WTC11 (cell line): ENCODE measurements at regions not wholly inside any gene's neighbourhood (a gene's known extent, or its start where the extent isn't known, plus 50 kb on each side); places are given as distances from the start of the nearest gene placed in this dataset.

Source experiments
- ATAC-seq: fragments of 200-7000 bp; cut with Tn5 transposase; 2 replicates; pipeline ENCODE4 v1.10.0; 2021; ENCODE audit warnings: mild to moderate bottlenecking, moderate library complexity
- CTCF ChIA-PET: fragments of 300-600 bp; sonication (Branson Sonifier 250); formaldehyde crosslinking; loops from one replicate; lab custom pipeline; 2021; ENCODE audit warnings: antibody characterized with exemption; lab: Charles Lee
- POLR2A ChIA-PET: fragments of 350-600 bp; sonication (Branson Sonifier 250); formaldehyde crosslinking; loops from one replicate; lab custom pipeline; 2021; ENCODE audit warnings: antibody characterized with exemption; lab: Charles Lee
- DNase-seq: peaks from one replicate; pipeline ENCODE4 v3.0.0; 2021; ENCODE audit warnings: low spot score
- H3K27ac Mint-ChIP-seq: 2 replicates; pipeline ENCODE4 v1.8.0; 2021; ENCODE audit warnings: mixed read lengths
- H3K27me3 Mint-ChIP-seq: 2 replicates; pipeline ENCODE4 v1.8.0; 2021; ENCODE audit warnings: low read depth, mild to moderate bottlenecking, moderate library complexity, mixed read lengths
- H3K36me3 Mint-ChIP-seq: 2 replicates; pipeline ENCODE4 v1.8.0; 2021; ENCODE audit warnings: mixed read lengths
- H3K4me1 Mint-ChIP-seq: 2 replicates; pipeline ENCODE4 v1.8.0; 2022; ENCODE audit warnings: mixed read lengths
- H3K4me3 Mint-ChIP-seq: 2 replicates; pipeline ENCODE4 v1.8.0; 2021; ENCODE audit warnings: mild to moderate bottlenecking, moderate library complexity, mixed read lengths
- H3K9me3 Mint-ChIP-seq: 2 replicates; pipeline ENCODE4 v1.8.0; 2021; ENCODE audit warnings: mixed read lengths
- CBFB ChIP-seq: sonication (generic); formaldehyde crosslinking; IDR thresholded peaks from 2 replicates; pipeline ENCODE4 v1.8.1; 2022; ENCODE audit warnings: mild to moderate bottlenecking, low read depth, missing genetic modification reagents
- CREB1 ChIP-seq: sonication (generic); formaldehyde crosslinking; IDR thresholded peaks from 2 replicates; pipeline ENCODE4 v1.8.0; 2023; ENCODE audit warnings: mild to moderate bottlenecking, missing genetic modification reagents
- E2F4 ChIP-seq: sonication (generic); formaldehyde crosslinking; IDR thresholded peaks from 2 replicates; pipeline ENCODE4 v1.8.1; 2022; ENCODE audit warnings: low read depth, mild to moderate bottlenecking, moderate library complexity, missing genetic modification reagents, borderline replicate concordance
- EMX1 ChIP-seq: fragments of 250-450 bp; sonication (Bioruptor Pico); IDR thresholded peaks from 2 replicates; pipeline ENCODE4 v1.8.0; 2021; ENCODE audit warnings: mild to moderate bottlenecking
- ERG ChIP-seq: fragments of 250-450 bp; sonication (Bioruptor Pico); IDR thresholded peaks from 2 replicates; pipeline ENCODE4 v1.8.0; 2021; ENCODE audit warnings: mild to moderate bottlenecking
- ETV6 ChIP-seq: sonication (generic); formaldehyde crosslinking; IDR thresholded peaks from 2 replicates; pipeline ENCODE4 v1.8.1; 2022; ENCODE audit warnings: mild to moderate bottlenecking, missing genetic modification reagents
- GTF2I ChIP-seq: fragments of 250-450 bp; sonication (Bioruptor Pico); conservative IDR thresholded peaks from 2 replicates; pipeline ENCODE4 v1.4.0; 2021; ENCODE audit warnings: mild to moderate bottlenecking
- HMGA2 ChIP-seq: fragments of 250-450 bp; sonication (Bioruptor Pico); IDR thresholded peaks from 2 replicates; pipeline ENCODE4 v1.4.0; 2021; ENCODE audit warnings: mild to moderate bottlenecking, moderate library complexity
- JAZF1 ChIP-seq: fragments of 250-450 bp; sonication (Bioruptor Pico); IDR thresholded peaks from 2 replicates; pipeline ENCODE4 v1.9.0; 2021; ENCODE audit warnings: moderate library complexity, mild to moderate bottlenecking, inconsistent platforms
- KAT7 ChIP-seq: sonication (generic); formaldehyde crosslinking; IDR thresholded peaks from 2 replicates; pipeline ENCODE4 v1.8.1; 2023; ENCODE audit warnings: missing genetic modification reagents, mild to moderate bottlenecking, borderline replicate concordance
- NFE2L1 ChIP-seq: sonication (generic); formaldehyde crosslinking; IDR thresholded peaks from 2 replicates; pipeline ENCODE4 v1.8.1; 2023; ENCODE audit warnings: missing genetic modification reagents
- NFYB ChIP-seq: sonication (generic); formaldehyde crosslinking; conservative IDR thresholded peaks from 2 replicates; pipeline ENCODE4 v1.8.0; 2022; ENCODE audit warnings: low read depth, missing genetic modification reagents
- OVOL2 ChIP-seq: fragments of 250-450 bp; sonication (Bioruptor Pico); IDR thresholded peaks from 2 replicates; pipeline ENCODE4 v1.9.0; 2021; ENCODE audit warnings: mild to moderate bottlenecking, borderline replicate concordance
- STAT6 ChIP-seq: sonication (generic); formaldehyde crosslinking; conservative IDR thresholded peaks from 2 replicates; pipeline ENCODE4 v1.8.1; 2023; ENCODE audit warnings: mild to moderate bottlenecking, low read depth, missing genetic modification reagents, moderate library complexity
- TP53 ChIP-seq: sonication (generic); formaldehyde crosslinking; IDR thresholded peaks from 2 replicates; pipeline ENCODE4 v1.8.1; 2023; ENCODE audit warnings: mild to moderate bottlenecking, missing genetic modification reagents
- ZBTB21 ChIP-seq: sonication (generic); formaldehyde crosslinking; IDR thresholded peaks from 2 replicates; pipeline ENCODE4 v1.8.1; 2023; ENCODE audit warnings: mild to moderate bottlenecking, missing genetic modification reagents, borderline replicate concordance
- ZNF219 ChIP-seq: sonication (generic); formaldehyde crosslinking; IDR thresholded peaks from 2 replicates; pipeline ENCODE4 v1.8.0; 2023; ENCODE audit warnings: missing genetic modification reagents, mild to moderate bottlenecking, borderline replicate concordance
- ZNF416 ChIP-seq: fragments of 250-450 bp; sonication (Bioruptor Pico); IDR thresholded peaks from 2 replicates; pipeline ENCODE4 v1.9.0; 2021; ENCODE audit warnings: mild to moderate bottlenecking, inconsistent platforms
- ZNF512 ChIP-seq: sonication (generic); formaldehyde crosslinking; IDR thresholded peaks from 2 replicates; pipeline ENCODE4 v1.8.1; 2022; ENCODE audit warnings: missing genetic modification reagents, borderline replicate concordance
- ZNF532 ChIP-seq: fragments of 250-450 bp; sonication (Bioruptor Pico); IDR thresholded peaks from 2 replicates; pipeline ENCODE4 v1.9.0; 2021; ENCODE audit warnings: mild to moderate bottlenecking, borderline replicate concordance

- peak; percentile 30 for ATAC-seq
- H3K27me3 Mint-ChIP-seq = no peaks in the 10 kb centered on the region; the same call in none of the 2 replicates
Observed at GRCh38 chr2:117212562-117212961, 601.9 kb upstream of the DDX18 start.

GRCh38 chr2:117217145-117217544 lies 597.3 kb upstream of the DDX18 start:
- Mint-ChIP-seq H3K9me3 (peaks cover 7% of the 10 kb centered on the region), H3K27ac (no peak overlapping the region), H3K27me3 (no peaks in the 10 kb centered on the region; the same call in none of the 2 replicates), H3K4me1 (peaks cover 19% of the 10 kb centered on the region), H3K4me3 (no peak overlapping the region), H3K36me3 (no peaks in the 10 kb centered on the region)
- no peak for DNase-seq
- TF ChIP-seq E2F4 (CRISPR knock-in tag) (no peak), ZNF512 (CRISPR knock-in tag) (no peak), STAT6 (CRISPR knock-in tag) (no peak), ZBTB21 (no peak), ZNF219 (CRISPR knock-in tag) (no peak)
- POLR2A ChIA-PET = no interaction called here
- CTCF ChIA-PET = no interaction called here
- no peak for ATAC-seq

More at GRCh38 chr2:117212562-117212961, 601.9 kb upstream of the DDX18 start:
- Mint-ChIP-seq H3K4me3 (no peak overlapping the region), H3K4me1 (peaks cover 15% of the 10 kb centered on the region), H3K36me3 (no peaks in the 10 kb centered on the region), H3K9me3 (peaks cover 7% of the 10 kb centered on the region), H3K27ac (no peak overlapping the region)
- no peak for DNase-seq
- TF ChIP-seq HMGA2 (CRISPR knock-in tag) (no peak), CBFB (CRISPR knock-in tag) (no peak), KAT7 (CRISPR knock-in tag) (no peak), ERG (CRISPR knock-in tag) (no peak), NFYB (no peak)
- ChIA-PET POLR2A (no interaction called here), CTCF (no interaction called here)

GRCh38 chr2:117222809-117223208 lies 591.7 kb upstream of the DDX18 start:
- ATAC-seq = no peak
- no peak overlapping the region for H3K4me3 Mint-ChIP-seq
- POLR2A ChIA-PET = no interaction called here
- peaks cover 20% of the 10 kb centered on the region for H3K9me3 Mint-ChIP-seq
- no peak overlapping the region for H3K27ac Mint-ChIP-seq
- H3K27me3 Mint-ChIP-seq = no peaks in the 10 kb centered on the region; the same call in 1 of the 2 replicates
- H3K36me3 Mint-ChIP-seq = peaks cover 5% of the 10 kb centered on the region
- 0 out of 2 replicates have a peak, but pooled peaks cover 4% of the 10 kb centered on the region for H3K4me1 Mint-ChIP-seq
- CTCF ChIA-PET = no interaction called here
- no peak for DNase-seq
- TF ChIP-seq ZNF416 (no peak), HMGA2 (CRISPR knock-in tag) (no peak), JAZF1 (no peak), ETV6 (CRISPR knock-in tag) (no peak), NFE2L1 (no peak), CREB1 (CRISPR knock-in tag) (no peak), GTF2I (CRISPR knock-in tag) (no peak), OVOL2 (CRISPR knock-in tag) (no peak), EMX1 (CRISPR knock-in tag) (no peak), ZNF532 (CRISPR knock-in tag) (no peak), TP53 (CRISPR knock-in tag) (no peak)
